ENCODE measurements at regions not wholly inside any gene's neighbourhood (a gene's known extent, or its start where the extent isn't known, plus 50 kb on each side); places are given as distances from the start of the nearest gene placed in this dataset.

GRCh38 chr2:16587601-16588000 lies 78.0 kb downstream of the CYRIA start:
- TF ChIP-seq REST (IDR thresholded peaks at IDR 0.05; ENCODE audit: low read depth, low read length) (no peak), POLR2AphosphoS5 (IDR thresholded peaks at IDR 0.05; ENCODE audit: low read depth, low read length) (no peak), CTCF (IDR thresholded peaks at IDR 0.05) (no peak), NRF1 (IDR thresholded peaks at IDR 0.05; ENCODE audit: low read depth, low read length) (no peak), EP300 (IDR thresholded peaks at IDR 0.05; ENCODE audit: borderline replicate concordance in 1 of 2, low read depth in 1 of 2, low read length in 1 of 2) (no peak)
